IMR-90 (cell line): ENCODE measurements at regions not wholly inside any gene's neighbourhood (a gene's known extent, or its start where the extent isn't known, plus 50 kb on each side); places are given as distances from the start of the nearest gene placed in this dataset.

Experiments used
- ATAC-seq: fragments of 200-7000 bp; cut with Tn5 transposase; 2 replicates; pipeline ENCODE4 v1.9.1; 2020; ENCODE audit warnings: low read depth, mild to moderate bottlenecking, moderate library complexity
- BruUV-seq: library from RNA; stranded (reverse); fragments of 400-500 nt; replicated peaks from 2 replicates; lab custom pipeline; 2021; lab: Mats Ljungman, UMichigan
- CTCF ChIA-PET: fragments of 300-600 bp; formaldehyde crosslinking; extraction: SDS; loops from one replicate; lab custom pipeline; 2021; ENCODE audit warnings: antibody characterized with exemption; lab: Yijun Ruan, JAX
- POLR2A ChIA-PET: fragments of 300-600 bp; sonication (Branson Sonifier 250); formaldehyde crosslinking; loops from one replicate; lab custom pipeline; 2022; ENCODE audit warnings: antibody characterized with exemption; ENCODE audit not compliant: unreplicated experiment; lab: Charles Lee
- DNase-seq: peaks from one replicate; pipeline ENCODE4 v3.0.0; 2013
- H2AFZ ChIP-seq: replicated peaks from 2 replicates; pipeline ENCODE3; 2013; ENCODE audit warnings: low read length, mild to moderate bottlenecking; ENCODE audit not compliant: poor library complexity
- H2AK5ac ChIP-seq: 2 replicates; pipeline ENCODE4 v1.6.1; 2013; ENCODE audit warnings: low read depth, low read length, inconsistent platforms
- H2AK9ac ChIP-seq: replicated peaks from 2 replicates; pipeline ENCODE3; 2013; ENCODE audit warnings: mild to moderate bottlenecking, low read depth, low read length, moderate library complexity; ENCODE audit not compliant: poor library complexity
- H2BK120ac ChIP-seq: 2 replicates; pipeline ENCODE4 v1.6.1; 2013; ENCODE audit warnings: low read depth, low read length, inconsistent platforms
- H2BK15ac ChIP-seq: 3 replicates; pipeline ENCODE4 v1.6.1; 2013; ENCODE audit warnings: low read depth, low read length, inconsistent platforms
- H2BK20ac ChIP-seq: 2 replicates; pipeline ENCODE4 v1.6.1; 2013; ENCODE audit warnings: low read depth, mild to moderate bottlenecking, inconsistent platforms, low read length, moderate library complexity
- H2BK5ac ChIP-seq: 2 replicates; pipeline ENCODE4 v1.6.1; 2013; ENCODE audit warnings: mild to moderate bottlenecking, low read depth, low read length, inconsistent platforms; ENCODE audit not compliant: poor library complexity, severe bottlenecking
- H3K14ac ChIP-seq: replicated peaks from 2 replicates; pipeline ENCODE4 v1.6.1; 2013; ENCODE audit warnings: low read depth, low read length, inconsistent platforms
- H3K18ac ChIP-seq: 2 replicates; pipeline ENCODE4 v1.6.1; 2013; ENCODE audit warnings: low read depth, low read length, control low read depth
- H3K23ac ChIP-seq: 2 replicates; pipeline ENCODE4 v1.6.1; 2013; ENCODE audit warnings: low read depth, low read length, inconsistent platforms
- H3K27ac ChIP-seq: 2 replicates; pipeline ENCODE4 v1.5.1; 2013; ENCODE audit warnings: mild to moderate bottlenecking, control low read depth, low read length; ENCODE audit not compliant: insufficient read depth
- H3K27me3 ChIP-seq: 2 replicates; pipeline ENCODE4 v1.6.1; 2013; ENCODE audit warnings: low read length; ENCODE audit not compliant: control insufficient read depth, insufficient read depth
- H3K36me3 ChIP-seq: 2 replicates; pipeline ENCODE4 v1.6.1; 2013; ENCODE audit warnings: low read length, mixed read lengths; ENCODE audit not compliant: control insufficient read depth, insufficient read depth
- H3K4ac ChIP-seq: 2 replicates; pipeline ENCODE4 v1.6.1; 2013; ENCODE audit warnings: low read depth, low read length, inconsistent platforms
- H3K4me1 ChIP-seq: 2 replicates; pipeline ENCODE4 v1.6.1; 2013; ENCODE audit warnings: low read length, mixed read lengths; ENCODE audit not compliant: control insufficient read depth, insufficient read depth
- H3K4me2 ChIP-seq: 2 replicates; pipeline ENCODE4 v1.6.1; 2013; ENCODE audit warnings: low read depth, mild to moderate bottlenecking, control low read depth, low read length, moderate library complexity
- H3K4me3 ChIP-seq: 2 replicates; pipeline ENCODE4 v1.5.1; 2013; ENCODE audit warnings: low read depth, mild to moderate bottlenecking, control low read depth, low read length, moderate library complexity; ENCODE audit not compliant: insufficient read depth
- H3K56ac ChIP-seq: 2 replicates; pipeline ENCODE4 v1.6.1; 2013; ENCODE audit warnings: low read length, inconsistent platforms; ENCODE audit not compliant: insufficient read depth; ENCODE audit errors: extremely low read depth
- H3K79me1 ChIP-seq, 2 experiments: 2 replicates each; pipeline ENCODE4 v1.6.1; 2013; ENCODE audit warnings: low read length in 2 of 2, inconsistent platforms in 1 of 2, low read depth in 1 of 2
- H3K9ac ChIP-seq: 2 replicates; pipeline ENCODE4 v1.6.1; 2013; ENCODE audit warnings: low read depth, low read length, control low read depth
- H3K9me1 ChIP-seq: 2 replicates; pipeline ENCODE4 v1.6.1; 2013; ENCODE audit warnings: low read length, inconsistent platforms; ENCODE audit not compliant: insufficient read depth
- H3K9me3 ChIP-seq: 2 replicates; pipeline ENCODE4 v1.6.1; 2013; ENCODE audit warnings: low read length; ENCODE audit not compliant: control insufficient read depth, insufficient read depth
- H4K20me1 ChIP-seq: 2 replicates; pipeline ENCODE4 v1.6.1; 2013; ENCODE audit warnings: low read length, inconsistent platforms; ENCODE audit not compliant: insufficient read depth
- H4K5ac ChIP-seq: 2 replicates; pipeline ENCODE4 v1.6.1; 2013; ENCODE audit warnings: mild to moderate bottlenecking, low read depth, low read length, control low read depth
- H4K8ac ChIP-seq, 2 experiments: 2 replicates each; pipeline ENCODE4 v1.6.1; 2013; ENCODE audit warnings: low read depth in 2 of 2, low read length in 2 of 2, control low read depth in 1 of 2, inconsistent platforms in 1 of 2
- H4K91ac ChIP-seq: 2 replicates; pipeline ENCODE4 v1.6.1; 2013; ENCODE audit warnings: low read depth, low read length, inconsistent platforms; ENCODE audit not compliant: insufficient read depth
- BHLHE40 ChIP-seq: fragments of 150-350 bp; IDR thresholded peaks from 2 replicates; pipeline ENCODE4 v1.6.1; 2016; ENCODE audit warnings: mild to moderate bottlenecking, low read depth, low read length
- CTCF ChIP-seq: conservative IDR thresholded peaks from 2 replicates; pipeline ENCODE4 v1.5.1; 2012; ENCODE audit warnings: mild to moderate bottlenecking, low read depth, low read length, improper control_type of control experiment
- FOS ChIP-seq: fragments of 150-350 bp; IDR thresholded peaks from 2 replicates; pipeline ENCODE4 v1.6.1; 2016; ENCODE audit warnings: low read depth, low read length
- MXI1 ChIP-seq: IDR thresholded peaks from 2 replicates; pipeline ENCODE4 v1.6.1; 2012; ENCODE audit warnings: low read depth, mild to moderate bottlenecking, low read length, moderate library complexity, borderline replicate concordance
- NFE2L2 ChIP-seq: fragments of 150-350 bp; IDR thresholded peaks from 2 replicates; pipeline ENCODE4 v1.6.1; 2016; ENCODE audit warnings: low read depth, mild to moderate bottlenecking, low read length
- RAD21 ChIP-seq: IDR thresholded peaks from 2 replicates; pipeline ENCODE4 v1.6.1; 2012; ENCODE audit warnings: low read length, improper control_type of control experiment
- RFX5 ChIP-seq: IDR thresholded peaks from 2 replicates; pipeline ENCODE4 v1.8.0; 2012; ENCODE audit warnings: low read depth, mild to moderate bottlenecking, low read length, moderate library complexity
- SMC3 ChIP-seq: fragments of 150-350 bp; IDR thresholded peaks from 2 replicates; pipeline ENCODE4 v1.6.1; 2016; ENCODE audit warnings: low read depth, mild to moderate bottlenecking, antibody characterized with exemption, low read length, moderate library complexity
- dilution Hi-C: fragments of 300-500 bp; cut with HindIII; formaldehyde crosslinking; loops from one replicate; pipeline ENCODE4 v1.14.3; 2018; ENCODE audit warnings: low sequenced_read_pairs; ENCODE audit not compliant: unreplicated experiment
- in situ Hi-C: fragments of 300-500 bp; cut with MboI; formaldehyde crosslinking; loops from 3 replicates; pipeline ENCODE4 v1.14.3; 2019; ENCODE audit warnings: low sequenced_read_pairs, inconsistent platforms, mixed read lengths
- intact Hi-C: fragments of 100-400 bp; cut with micrococcal nuclease; formaldehyde crosslinking; loops from 2 replicates; pipeline ENCODE4 v1.10.0; 2022
- TF ChIP-seq, protein P1 (sequence below): fragments of 150-350 bp; IDR thresholded peaks from 2 replicates; pipeline ENCODE4 v1.6.1; 2016; ENCODE audit warnings: low read depth, mild to moderate bottlenecking, low read length, moderate library complexity, borderline replicate concordance

- Histone ChIP-seq H2BK120ac (no peak overlapping the region), H4K91ac (no peak overlapping the region), H2BK15ac (no peak overlapping the region), H3K18ac (no peak overlapping the region), H3K36me3 (no peaks in the 10 kb centered on the region), H3K4me2 (no peak overlapping the region), H3K27ac (no peak overlapping the region), H3K14ac (no peak overlapping the region), H2BK20ac (no peak overlapping the region), H3K27me3 (no peaks in the 10 kb centered on the region), H3K9me3 (peaks cover 3% of the 10 kb centered on the region; the same call in 1 of the 2 replicates), H3K23ac (no peak overlapping the region), H2AK9ac (no peak overlapping the region), H3K9ac (no peak overlapping the region), H4K5ac (no peak overlapping the region), H3K4me1 (no peaks in the 10 kb centered on the region), H4K20me1 (no peaks in the 10 kb centered on the region), H3K56ac (no peak overlapping the region), H3K4me3 (no peak overlapping the region), H2AK5ac (no peak overlapping the region), H2AFZ (no peak overlapping the region), H4K8ac (no peak overlapping the region), H2BK5ac (no peak overlapping the region), H3K79me1 (no peaks in the 10 kb centered on the region), H3K4ac (no peak overlapping the region), H3K9me1 (no peaks in the 10 kb centered on the region)
- intact Hi-C loops = no loop called here
- BruUV-seq = no TSS peak
- ChIA-PET POLR2A (no interaction called here), CTCF (no interaction called here)
- in situ Hi-C loops = no loop called here
- no peak for ATAC-seq
- TF ChIP-seq MXI1 = no peak
- TF ChIP-seq, protein P1, sequence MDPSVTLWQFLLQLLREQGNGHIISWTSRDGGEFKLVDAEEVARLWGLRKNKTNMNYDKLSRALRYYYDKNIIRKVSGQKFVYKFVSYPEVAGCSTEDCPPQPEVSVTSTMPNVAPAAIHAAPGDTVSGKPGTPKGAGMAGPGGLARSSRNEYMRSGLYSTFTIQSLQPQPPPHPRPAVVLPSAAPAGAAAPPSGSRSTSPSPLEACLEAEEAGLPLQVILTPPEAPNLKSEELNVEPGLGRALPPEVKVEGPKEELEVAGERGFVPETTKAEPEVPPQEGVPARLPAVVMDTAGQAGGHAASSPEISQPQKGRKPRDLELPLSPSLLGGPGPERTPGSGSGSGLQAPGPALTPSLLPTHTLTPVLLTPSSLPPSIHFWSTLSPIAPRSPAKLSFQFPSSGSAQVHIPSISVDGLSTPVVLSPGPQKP = no peak
- no peak for TF ChIP-seq CTCF
- TF ChIP-seq NFE2L2 = no peak
- no peak for TF ChIP-seq RFX5
- TF ChIP-seq FOS = no peak
- no peak for TF ChIP-seq SMC3
- TF ChIP-seq RAD21 = no peak
- no peak for TF ChIP-seq BHLHE40
- dilution Hi-C loops = no loop called here
- no peak for DNase-seq
Measured at GRCh38 chr10:56258991-56259390, 102.1 kb downstream of the ZWINT start.
